ENCODE measurements at regions not wholly inside any gene's neighbourhood (a gene's known extent, or its start where the extent isn't known, plus 50 kb on each side); places are given as distances from the start of the nearest gene placed in this dataset.

GRCh38 chr7:159212226-159212625 lies 67.6 kb upstream of the VIPR2 start:
- Histone ChIP-seq H3K27ac (no peak overlapping the region), H3K9me3 (no peaks in the 10 kb centered on the region), H3K4me1 (no peaks in the 10 kb centered on the region), H3K27me3 (no peaks in the 10 kb centered on the region), H3K36me3 (no peaks in the 10 kb centered on the region), H3K4me3 (no peak overlapping the region)
- intact Hi-C loops (cut with DNase I; ENCODE audit: low total_unique reads), result no loop called here
- no peak for DNase-seq (ENCODE audit: low spot score in 2 of 2)
- no peak for TF ChIP-seq POLR2AphosphoS5 (IDR thresholded peaks at IDR 0.05)
- TF ChIP-seq POLR2A (IDR thresholded peaks at IDR 0.05), result no peak
- no peak for TF ChIP-seq CTCF (IDR thresholded peaks at IDR 0.05)

- Histone ChIP-seq H3K36me3 (no peaks in the 10 kb centered on the region), H3K4me1 (no peaks in the 10 kb centered on the region), H3K9me3 (no peaks in the 10 kb centered on the region), H3K27me3 (no peaks in the 10 kb centered on the region), H3K4me3 (no peak overlapping the region), H3K27ac (no peak overlapping the region)
- DNase-seq (ENCODE audit: low spot score in 2 of 2), result no peak
- intact Hi-C loops (cut with DNase I; ENCODE audit: low total_unique reads), result no loop called here
- TF ChIP-seq POLR2A (IDR thresholded peaks at IDR 0.05) (no peak), POLR2AphosphoS5 (IDR thresholded peaks at IDR 0.05) (no peak), CTCF (IDR thresholded peaks at IDR 0.05) (no peak)
Measured at GRCh38 chr7:159211540-159212182, 67.0 kb upstream of the VIPR2 start.

GRCh38 chr7:159210581-159211235 lies 66.0 kb upstream of the VIPR2 start:
- Histone ChIP-seq H3K9me3 (no peaks in the 10 kb centered on the region), H3K36me3 (no peaks in the 10 kb centered on the region), H3K27me3 (no peaks in the 10 kb centered on the region), H3K4me3 (no peak overlapping the region), H3K27ac (no peak overlapping the region), H3K4me1 (no peaks in the 10 kb centered on the region)
- TF ChIP-seq POLR2AphosphoS5 (IDR thresholded peaks at IDR 0.05) (no peak), POLR2A (IDR thresholded peaks at IDR 0.05) (no peak), CTCF (IDR thresholded peaks at IDR 0.05) (no peak)
- intact Hi-C loops (cut with DNase I; ENCODE audit: low total_unique reads), result no loop called here
- no peak for DNase-seq (ENCODE audit: low spot score in 2 of 2)

- Histone ChIP-seq H3K27me3 (no peaks in the 10 kb centered on the region), H3K9me3 (no peaks in the 10 kb centered on the region), H3K36me3 (no peaks in the 10 kb centered on the region), H3K27ac (no peak overlapping the region), H3K4me3 (no peak overlapping the region), H3K4me1 (no peaks in the 10 kb centered on the region)
- no peak for DNase-seq (ENCODE audit: low spot score in 2 of 2)
- intact Hi-C loops (cut with DNase I; ENCODE audit: low total_unique reads), result no loop called here
- TF ChIP-seq POLR2AphosphoS5 (IDR thresholded peaks at IDR 0.05) (no peak), POLR2A (IDR thresholded peaks at IDR 0.05) (no peak), CTCF (IDR thresholded peaks at IDR 0.05) (no peak)
Measured at GRCh38 chr7:159209429-159209828, 64.8 kb upstream of the VIPR2 start.

- Histone ChIP-seq H3K9me3 (no peaks in the 10 kb centered on the region), H3K27me3 (no peaks in the 10 kb centered on the region), H3K36me3 (no peaks in the 10 kb centered on the region), H3K4me1 (no peaks in the 10 kb centered on the region), H3K4me3 (no peak overlapping the region), H3K27ac (no peak overlapping the region)
- DNase-seq (ENCODE audit: low spot score in 2 of 2), result no peak
- TF ChIP-seq POLR2A (IDR thresholded peaks at IDR 0.05) (no peak), CTCF (IDR thresholded peaks at IDR 0.05) (no peak), POLR2AphosphoS5 (IDR thresholded peaks at IDR 0.05) (no peak)
- intact Hi-C loops (cut with DNase I; ENCODE audit: low total_unique reads), result no loop called here
Measured at GRCh38 chr7:159207951-159208350, 63.3 kb upstream of the VIPR2 start.
